ENCODE measurements at regions not wholly inside any gene's neighbourhood (a gene's known extent, or its start where the extent isn't known, plus 50 kb on each side); places are given as distances from the start of the nearest gene placed in this dataset.
A peak's percentile ranks its signal among the peaks of the same experiment; 100 is the strongest.

- TF ChIP-seq CEBPB (IDR thresholded peaks at IDR 0.05) (no peak), TEAD4 (IDR thresholded peaks at IDR 0.05) (no peak), FOXM1 (IDR thresholded peaks at IDR 0.05; ENCODE audit: borderline replicate concordance, low read depth) (no peak), RAD21 (IDR thresholded peaks at IDR 0.05; ENCODE audit: low read depth) (no peak), TCF12 (IDR thresholded peaks at IDR 0.05; ENCODE audit: low read depth) (no peak), USF1 (IDR thresholded peaks at IDR 0.05) (no peak)
Measured at GRCh38 chr9:26667882-26668281, 224.7 kb downstream of the CAAP1 start.

GRCh38 chr9:26665666-26666065 lies 226.9 kb downstream of the CAAP1 start:
- TF ChIP-seq RAD21 (IDR thresholded peaks at IDR 0.05; ENCODE audit: low read depth) (no peak), YY1 (IDR thresholded peaks at IDR 0.05; ENCODE audit: low read depth) (no peak), CEBPB (IDR thresholded peaks at IDR 0.05) (no peak), TAF1 (IDR thresholded peaks at IDR 0.05; ENCODE audit: low read depth) (no peak), NFIC (IDR thresholded peaks at IDR 0.05) (no peak), EGR1 (IDR thresholded peaks at IDR 0.05) (no peak), REST (IDR thresholded peaks at IDR 0.05; ENCODE audit: low read depth) (no peak)

DNA sequence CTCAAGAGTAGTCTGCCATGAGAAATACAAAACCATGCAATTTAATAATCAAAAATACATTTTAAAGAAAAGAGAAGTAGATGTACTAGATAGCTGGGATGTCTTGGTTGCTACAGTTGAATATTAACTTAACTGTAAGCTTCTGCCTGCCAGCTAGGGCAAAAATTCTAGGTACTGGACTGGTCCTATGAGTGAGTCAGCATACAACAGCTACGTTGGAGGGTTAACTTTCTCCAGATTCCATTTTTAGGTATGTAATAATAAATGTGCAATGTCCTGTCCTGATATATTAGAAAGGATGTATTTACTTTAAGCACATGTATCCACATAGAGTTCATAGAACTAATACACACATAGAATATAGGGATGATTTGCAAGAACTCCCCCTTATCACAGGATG lies 230.1 kb downstream of the CAAP1 start:
- TF ChIP-seq MAX (IDR thresholded peaks at IDR 0.05) (no peak), EGR1 (IDR thresholded peaks at IDR 0.05) (no peak), ZBTB7A (IDR thresholded peaks at IDR 0.05; ENCODE audit: low read depth) (no peak), YY1 (IDR thresholded peaks at IDR 0.05; ENCODE audit: low read depth) (no peak), CREB1 (IDR thresholded peaks at IDR 0.05; ENCODE audit: low read depth) (no peak), NFIC (IDR thresholded peaks at IDR 0.05) (no peak), TAF1 (IDR thresholded peaks at IDR 0.05; ENCODE audit: low read depth) (no peak), TEAD4 (IDR thresholded peaks at IDR 0.05) (no peak)

- TF ChIP-seq USF1 (IDR thresholded peaks at IDR 0.05) (no peak), FOXM1 (IDR thresholded peaks at IDR 0.05; ENCODE audit: borderline replicate concordance, low read depth) (no peak), EP300 (IDR thresholded peaks at IDR 0.05; ENCODE audit: borderline replicate concordance) (no peak), CREB1 (IDR thresholded peaks at IDR 0.05; ENCODE audit: low read depth) (no peak), NFIC (IDR thresholded peaks at IDR 0.05) (no peak), RAD21 (IDR thresholded peaks at IDR 0.05; ENCODE audit: low read depth) (no peak), YY1 (IDR thresholded peaks at IDR 0.05; ENCODE audit: low read depth) (no peak), MAX (IDR thresholded peaks at IDR 0.05) (no peak)
Measured at GRCh38 chr9:26658476-26658875, 234.1 kb downstream of the CAAP1 start.

DNA sequence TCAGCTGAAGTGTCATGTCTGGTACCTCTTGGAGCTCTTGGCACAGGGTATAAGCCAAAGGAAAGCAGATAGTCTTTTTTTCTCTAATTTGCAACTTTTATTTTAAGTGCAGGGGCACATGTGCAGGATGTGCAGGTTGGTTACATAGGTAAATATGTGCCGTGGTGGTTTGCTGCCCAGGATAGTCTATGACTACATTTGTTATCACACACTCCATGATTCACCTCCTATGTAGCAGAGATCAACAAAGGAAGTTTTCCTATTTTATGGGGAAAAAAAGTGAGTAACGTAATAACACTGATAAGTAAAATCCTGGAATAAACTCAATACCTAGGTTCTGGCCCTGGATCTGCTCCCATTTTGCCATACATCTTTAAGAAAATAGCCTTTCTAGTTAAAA lies 234.6 kb downstream of the CAAP1 start:
- no peak for TF ChIP-seq FOXM1 (IDR thresholded peaks at IDR 0.05; ENCODE audit: borderline replicate concordance, low read depth)
- TF ChIP-seq USF1 (IDR thresholded peaks at IDR 0.05) = no peak

DNA sequence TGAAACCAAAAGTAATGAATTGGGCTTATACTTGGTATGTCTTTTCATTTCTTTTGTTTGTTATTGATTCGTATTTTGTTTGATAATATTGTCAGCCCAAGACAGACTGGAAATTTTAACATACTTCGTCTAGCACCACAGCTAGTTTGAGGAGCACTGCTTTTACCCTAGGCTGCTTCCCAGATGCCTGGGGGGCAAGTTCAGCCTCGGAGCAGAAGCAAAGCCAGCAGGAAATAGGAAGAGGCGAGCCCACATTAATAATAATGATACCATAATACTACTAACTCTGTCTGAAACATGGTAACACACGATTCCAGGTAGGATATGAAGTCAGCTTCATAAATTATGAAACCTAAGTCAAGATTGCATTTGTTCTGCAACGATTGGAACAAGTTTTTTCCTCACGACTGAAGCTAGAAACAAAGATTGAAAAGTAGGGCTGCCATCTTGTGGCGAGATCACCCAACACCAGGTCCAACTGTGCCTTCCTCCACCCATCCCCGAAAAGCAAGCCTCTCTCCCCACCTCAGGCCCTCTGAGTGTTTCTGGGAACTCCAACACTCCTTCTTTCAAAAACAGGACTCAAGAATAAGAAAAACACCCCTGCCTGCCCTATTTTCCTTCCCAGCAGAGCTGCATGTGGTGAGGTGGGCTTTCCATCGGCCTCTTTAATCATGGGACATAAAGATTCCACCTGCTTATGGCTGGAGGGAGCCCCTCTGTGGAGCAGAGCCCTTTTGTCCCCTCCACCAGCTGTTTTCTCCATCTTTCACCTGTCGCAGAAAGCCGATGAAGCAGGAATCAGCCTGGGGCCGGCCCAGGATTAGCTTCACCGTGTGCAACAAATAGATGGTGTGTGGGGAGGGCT lies 236.4 kb downstream of the CAAP1 start:
- TF ChIP-seq RAD21 (IDR thresholded peaks at IDR 0.05; ENCODE audit: low read depth) (peak; percentile 61), TAF1 (IDR thresholded peaks at IDR 0.05; ENCODE audit: low read depth) (no peak)

DNA sequence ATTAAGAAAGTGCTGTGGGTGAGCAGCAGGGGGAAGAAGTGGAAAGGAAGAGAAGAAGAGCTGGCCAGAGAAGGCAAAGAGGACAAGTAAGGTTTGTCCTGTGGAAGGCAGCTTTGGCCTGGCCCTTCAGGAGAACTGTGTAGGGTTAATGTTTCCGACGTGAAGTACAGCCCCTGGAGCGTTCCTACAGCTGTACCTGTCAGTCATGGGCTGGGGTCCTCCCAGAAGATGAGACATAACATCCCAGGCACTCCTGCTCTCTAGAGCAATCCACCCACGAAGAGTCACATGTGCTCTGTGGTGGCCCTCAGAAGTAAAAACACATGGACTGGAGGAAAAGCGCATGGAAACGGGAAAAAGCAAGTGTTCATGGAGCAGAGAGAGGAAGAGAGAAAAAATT lies 237.4 kb downstream of the CAAP1 start:
- TF ChIP-seq USF1 (IDR thresholded peaks at IDR 0.05) (no peak), EGR1 (IDR thresholded peaks at IDR 0.05) (no peak), EP300 (IDR thresholded peaks at IDR 0.05; ENCODE audit: borderline replicate concordance) (no peak), RAD21 (IDR thresholded peaks at IDR 0.05; ENCODE audit: low read depth) (no peak), TEAD4 (IDR thresholded peaks at IDR 0.05) (no peak), TCF12 (IDR thresholded peaks at IDR 0.05; ENCODE audit: low read depth) (no peak)

DNA sequence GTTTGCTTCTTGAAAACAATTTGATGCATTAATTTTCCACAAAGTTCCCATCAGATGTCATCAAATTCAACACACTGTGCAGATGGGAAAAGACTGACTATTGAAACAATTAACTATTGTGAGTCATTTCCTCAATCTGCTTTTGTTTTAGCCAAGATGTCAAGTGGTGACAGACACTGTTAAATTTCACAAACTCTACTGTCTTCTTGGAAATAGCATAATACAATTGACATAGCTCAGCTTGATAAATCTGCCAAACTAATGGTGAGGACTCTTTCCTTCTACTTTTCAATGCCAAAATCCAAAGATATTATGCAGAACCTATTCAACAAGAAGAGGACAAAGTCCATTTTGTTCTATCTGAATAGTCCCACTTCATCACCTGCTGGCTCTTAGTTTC lies 242.3 kb downstream of the CAAP1 start:
- TF ChIP-seq YY1 (IDR thresholded peaks at IDR 0.05; ENCODE audit: low read depth) (no peak), CREB1 (IDR thresholded peaks at IDR 0.05; ENCODE audit: low read depth) (no peak), EP300 (IDR thresholded peaks at IDR 0.05; ENCODE audit: borderline replicate concordance) (no peak), USF1 (IDR thresholded peaks at IDR 0.05) (no peak), REST (IDR thresholded peaks at IDR 0.05; ENCODE audit: low read depth) (no peak), RAD21 (IDR thresholded peaks at IDR 0.05; ENCODE audit: low read depth) (no peak), EGR1 (IDR thresholded peaks at IDR 0.05) (no peak), NFIC (IDR thresholded peaks at IDR 0.05) (no peak), TCF12 (IDR thresholded peaks at IDR 0.05; ENCODE audit: low read depth) (no peak), MAX (IDR thresholded peaks at IDR 0.05) (no peak), TAF1 (IDR thresholded peaks at IDR 0.05; ENCODE audit: low read depth) (no peak), CEBPB (IDR thresholded peaks at IDR 0.05) (no peak), FOXM1 (IDR thresholded peaks at IDR 0.05; ENCODE audit: borderline replicate concordance, low read depth) (no peak), ZBTB7A (IDR thresholded peaks at IDR 0.05; ENCODE audit: low read depth) (no peak), TEAD4 (IDR thresholded peaks at IDR 0.05) (no peak)

Measured in Ishikawa (cell line).